LNCaP clone FGC (cell line): ENCODE measurements at regions not wholly inside any gene's neighbourhood (a gene's known extent, or its start where the extent isn't known, plus 50 kb on each side); places are given as distances from the start of the nearest gene placed in this dataset.

ENCODE experiments used
- DNase-seq: peaks from one replicate; pipeline ENCODE4 v3.0.0-alpha.2; 2011; ENCODE audit warnings: low read depth
- H3K4me3 ChIP-seq: 2 replicates; pipeline ENCODE4 v1.5.1; 2011; ENCODE audit warnings: mild to moderate bottlenecking, low read depth, low read length, control low read depth
- CTCF ChIP-seq: IDR thresholded peaks from 2 replicates; pipeline ENCODE4 v1.5.1; 2012; ENCODE audit warnings: mild to moderate bottlenecking; ENCODE audit not compliant: control insufficient read depth, insufficient read depth; ENCODE audit errors: extremely low read depth

GRCh38 chr15:95646484-95647273 is 683.8 kb upstream of the NR2F2 start:
- no peak for TF ChIP-seq CTCF
- no peak for DNase-seq
- no peak overlapping the region for H3K4me3 ChIP-seq

DNA sequence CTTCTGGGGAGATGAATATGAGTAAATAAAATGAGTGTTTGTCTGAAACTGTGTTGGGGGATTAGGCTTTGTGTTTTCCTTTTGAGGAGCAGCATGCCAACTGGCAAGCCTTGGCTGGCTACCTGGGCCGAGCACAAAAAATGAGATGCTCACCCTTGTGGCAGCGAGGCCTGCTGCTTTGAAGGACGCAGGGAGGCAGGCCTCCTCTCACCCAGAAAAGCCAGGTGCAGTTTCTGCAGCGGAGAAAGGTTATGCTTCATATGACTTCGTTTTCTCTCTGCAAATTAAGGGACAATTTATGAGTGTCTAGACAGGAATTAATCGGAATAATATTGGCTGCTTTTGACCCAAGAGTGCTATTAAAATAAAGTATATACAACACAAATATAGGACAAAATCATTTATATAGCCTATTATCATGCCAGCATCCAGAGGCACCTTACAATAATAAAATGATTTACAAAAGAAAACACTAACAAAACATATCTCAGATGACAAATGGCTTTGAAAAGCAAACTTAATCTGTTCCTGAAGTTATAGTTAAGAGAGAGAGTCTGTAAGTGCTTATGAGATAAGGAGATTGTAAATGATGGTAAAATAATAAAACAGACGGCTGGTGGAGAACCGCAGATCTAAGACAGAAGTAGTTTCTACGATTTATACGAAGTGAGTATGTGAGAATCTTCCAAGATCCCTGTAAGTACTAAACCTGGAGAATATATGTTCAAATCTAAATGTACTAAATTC is 682.8 kb upstream of the NR2F2 start:
- no peak overlapping the region for H3K4me3 ChIP-seq
- no peak for DNase-seq
- no peak for TF ChIP-seq CTCF

- no peak for DNase-seq
- no peak for TF ChIP-seq CTCF
- no peak overlapping the region for H3K4me3 ChIP-seq
Observed at GRCh38 chr15:95653361-95653805, 677.1 kb upstream of the NR2F2 start.

GRCh38 chr15:95655089-95655607 is 675.4 kb upstream of the NR2F2 start:
- no peak for TF ChIP-seq CTCF
- DNase-seq: no peak
- no peak overlapping the region for H3K4me3 ChIP-seq

GRCh38 chr15:95656595-95656994 is 673.9 kb upstream of the NR2F2 start:
- H3K4me3 ChIP-seq: no peak overlapping the region
- no peak for TF ChIP-seq CTCF
- DNase-seq: no peak

DNA sequence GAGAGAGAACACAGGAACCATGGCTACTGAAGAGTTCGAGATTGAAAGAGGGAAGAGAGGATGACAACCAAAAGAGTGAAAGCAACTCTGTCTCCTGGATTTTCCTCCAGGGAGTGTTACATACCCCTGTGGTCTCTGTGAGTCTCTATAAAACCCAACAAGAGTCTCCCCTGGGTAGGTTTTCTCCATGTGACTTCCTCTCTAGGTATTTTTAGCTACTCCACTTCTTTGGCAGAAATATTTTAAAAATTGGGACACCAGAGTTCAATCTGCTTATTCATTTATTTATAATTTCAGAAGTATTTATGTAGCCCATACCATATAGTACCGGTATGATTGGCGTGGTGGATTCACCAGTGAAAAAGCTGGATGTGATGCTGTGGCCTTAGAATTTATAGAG is 671.7 kb upstream of the NR2F2 start:
- H3K4me3 ChIP-seq: no peak overlapping the region
- no peak for DNase-seq
- TF ChIP-seq CTCF: no peak
